ENCODE measurements at regions not wholly inside any gene's neighbourhood (a gene's known extent, or its start where the extent isn't known, plus 50 kb on each side); places are given as distances from the start of the nearest gene placed in this dataset.

GRCh38 chr12:107622001-107622400, 63.6 kb upstream of the PWP1 start:
- H3K27ac ChIP-seq (ENCODE audit: low read depth, low read length): no peak overlapping the region
- no peak overlapping the region for H3K4me3 ChIP-seq (ENCODE audit: low read depth in 1 of 2, low read length in 2 of 2)
- no peaks in the 10 kb centered on the region for H3K4me1 ChIP-seq (ENCODE audit: control insufficient read depth in 1 of 2, insufficient read depth in 2 of 2, low read length in 2 of 2)
- no peak overlapping the region for H3K9ac ChIP-seq (ENCODE audit: low read depth in 1 of 2, low read length in 2 of 2)
- H3K27me3 ChIP-seq (ENCODE audit: control insufficient read depth in 1 of 2, insufficient read depth in 2 of 2, low read length in 2 of 2): no peaks in the 10 kb centered on the region
- H3K9me3 ChIP-seq (ENCODE audit: control insufficient read depth in 1 of 2, low read length in 2 of 2): no peaks in the 10 kb centered on the region
- H3K36me3 ChIP-seq (ENCODE audit: control insufficient read depth in 1 of 2, insufficient read depth in 2 of 2, low read length in 2 of 2): no peaks in the 10 kb centered on the region

- Histone ChIP-seq H3K9me3 (ENCODE audit: control insufficient read depth in 1 of 2, low read length in 2 of 2) (no peaks in the 10 kb centered on the region), H3K36me3 (ENCODE audit: control insufficient read depth in 1 of 2, insufficient read depth in 2 of 2, low read length in 2 of 2) (no peaks in the 10 kb centered on the region), H3K27ac (ENCODE audit: low read depth, low read length) (no peak overlapping the region), H3K9ac (ENCODE audit: low read depth in 1 of 2, low read length in 2 of 2) (no peak overlapping the region), H3K4me1 (ENCODE audit: control insufficient read depth in 1 of 2, insufficient read depth in 2 of 2, low read length in 2 of 2) (no peaks in the 10 kb centered on the region), H3K27me3 (ENCODE audit: control insufficient read depth in 1 of 2, insufficient read depth in 2 of 2, low read length in 2 of 2) (no peaks in the 10 kb centered on the region), H3K4me3 (ENCODE audit: low read depth in 1 of 2, low read length in 2 of 2) (no peak overlapping the region)
These were observed 61.1 kb upstream of the PWP1 start for GRCh38 chr12:107624493-107624892.

GRCh38 chr12:107631715-107632114, 53.9 kb upstream of the PWP1 start:
- H3K36me3 ChIP-seq (ENCODE audit: control insufficient read depth in 1 of 2, insufficient read depth in 2 of 2, low read length in 2 of 2): no peaks in the 10 kb centered on the region
- H3K27ac ChIP-seq (ENCODE audit: low read depth, low read length): no peak overlapping the region
- no peak overlapping the region for H3K9ac ChIP-seq (ENCODE audit: low read depth in 1 of 2, low read length in 2 of 2)
- no peaks in the 10 kb centered on the region for H3K9me3 ChIP-seq (ENCODE audit: control insufficient read depth in 1 of 2, low read length in 2 of 2)
- no peaks in the 10 kb centered on the region for H3K27me3 ChIP-seq (ENCODE audit: control insufficient read depth in 1 of 2, insufficient read depth in 2 of 2, low read length in 2 of 2)
- no peaks in the 10 kb centered on the region for H3K4me1 ChIP-seq (ENCODE audit: control insufficient read depth in 1 of 2, insufficient read depth in 2 of 2, low read length in 2 of 2)
- no peak overlapping the region for H3K4me3 ChIP-seq (ENCODE audit: low read depth in 1 of 2, low read length in 2 of 2)

DNA sequence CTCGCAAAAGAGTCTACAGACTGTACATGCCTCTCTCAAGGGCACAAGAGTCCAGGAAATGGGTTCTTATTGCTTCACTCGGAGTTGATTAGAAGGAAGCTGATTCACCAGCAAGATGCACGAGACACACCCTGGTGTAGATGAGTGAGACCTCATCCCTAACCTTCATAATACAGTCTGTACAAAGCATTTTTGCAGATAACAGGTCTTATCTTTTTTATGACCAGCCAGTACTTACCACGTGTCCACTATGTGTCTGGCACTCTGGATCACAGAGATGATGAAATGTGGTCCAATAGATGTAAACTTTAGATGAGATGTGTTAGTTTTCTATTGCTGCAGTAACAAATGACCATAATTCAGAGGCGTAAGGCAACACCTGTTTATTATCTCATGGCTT, 53.4 kb upstream of the PWP1 start:
- Histone ChIP-seq H3K9me3 (ENCODE audit: control insufficient read depth in 1 of 2, low read length in 2 of 2) (no peaks in the 10 kb centered on the region), H3K27me3 (ENCODE audit: control insufficient read depth in 1 of 2, insufficient read depth in 2 of 2, low read length in 2 of 2) (no peaks in the 10 kb centered on the region), H3K36me3 (ENCODE audit: control insufficient read depth in 1 of 2, insufficient read depth in 2 of 2, low read length in 2 of 2) (no peaks in the 10 kb centered on the region), H3K27ac (ENCODE audit: low read depth, low read length) (no peak overlapping the region), H3K4me3 (ENCODE audit: low read depth in 1 of 2, low read length in 2 of 2) (no peak overlapping the region), H3K4me1 (ENCODE audit: control insufficient read depth in 1 of 2, insufficient read depth in 2 of 2, low read length in 2 of 2) (no peaks in the 10 kb centered on the region), H3K9ac (ENCODE audit: low read depth in 1 of 2, low read length in 2 of 2) (no peak overlapping the region)

DNA sequence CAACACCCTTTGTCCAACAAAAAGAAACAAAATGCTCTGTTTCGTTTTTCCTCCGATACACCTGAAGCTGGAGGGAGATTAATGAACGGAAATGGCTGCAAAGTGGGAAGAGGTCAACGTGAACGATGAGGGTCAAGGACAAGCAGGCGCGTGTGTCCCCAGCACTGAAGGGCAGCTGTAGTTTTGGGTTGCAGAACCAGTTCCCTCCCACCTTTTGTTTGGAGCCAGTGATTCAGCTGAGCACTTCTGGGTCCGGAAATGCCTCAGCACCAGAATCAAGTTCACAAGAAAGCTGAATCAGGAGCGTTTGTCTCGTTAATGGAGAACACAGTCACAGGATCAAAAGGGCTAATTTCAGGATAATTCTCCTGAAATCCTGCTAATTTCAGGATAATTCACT, 51.1 kb upstream of the PWP1 start:
- H3K4me3 ChIP-seq (ENCODE audit: low read depth in 1 of 2, low read length in 2 of 2): no peak overlapping the region
- H3K36me3 ChIP-seq (ENCODE audit: control insufficient read depth in 1 of 2, insufficient read depth in 2 of 2, low read length in 2 of 2): no peaks in the 10 kb centered on the region
- H3K27me3 ChIP-seq (ENCODE audit: control insufficient read depth in 1 of 2, insufficient read depth in 2 of 2, low read length in 2 of 2): peaks cover 0 to 4% of the 10 kb centered on the region in 2 donors
- H3K27ac ChIP-seq (ENCODE audit: low read depth, low read length): no peak overlapping the region
- no peak overlapping the region for H3K9ac ChIP-seq (ENCODE audit: low read depth in 1 of 2, low read length in 2 of 2)
- no peaks in the 10 kb centered on the region for H3K4me1 ChIP-seq (ENCODE audit: control insufficient read depth in 1 of 2, insufficient read depth in 2 of 2, low read length in 2 of 2)
- no peaks in the 10 kb centered on the region for H3K9me3 ChIP-seq (ENCODE audit: control insufficient read depth in 1 of 2, low read length in 2 of 2)

- Histone ChIP-seq H3K4me3 (ENCODE audit: low read depth in 1 of 2, low read length in 2 of 2) (no peak overlapping the region), H3K9me3 (ENCODE audit: control insufficient read depth in 1 of 2, low read length in 2 of 2) (no peaks in the 10 kb centered on the region), H3K4me1 (ENCODE audit: control insufficient read depth in 1 of 2, insufficient read depth in 2 of 2, low read length in 2 of 2) (no peaks in the 10 kb centered on the region), H3K27ac (ENCODE audit: low read depth, low read length) (no peak overlapping the region), H3K9ac (ENCODE audit: low read depth in 1 of 2, low read length in 2 of 2) (no peak overlapping the region), H3K36me3 (ENCODE audit: control insufficient read depth in 1 of 2, insufficient read depth in 2 of 2, low read length in 2 of 2) (no peaks in the 10 kb centered on the region), H3K27me3 (ENCODE audit: control insufficient read depth in 1 of 2, insufficient read depth in 2 of 2, low read length in 2 of 2) (peaks cover 0 to 4% of the 10 kb centered on the region in 2 donors)
These were observed 50.5 kb upstream of the PWP1 start for GRCh38 chr12:107635139-107635538.

All from duodenal mucosa (tissue), 2 donors.